Small intestine (tissue), 7 donors: ENCODE measurements at regions not wholly inside any gene's neighbourhood (a gene's known extent, or its start where the extent isn't known, plus 50 kb on each side); places are given as distances from the start of the nearest gene placed in this dataset.
A peak's percentile ranks its signal among the peaks of the same experiment; 100 is the strongest.

Experiments
- DNase-seq, 2 donors: peaks; one replicate each; pipeline versions ENCODE4 v3.0.0 to v3.0.0-alpha.2; 2013
- FAIRE-seq: peaks from 2 replicates; lab custom pipeline; 2012; peaks lifted over from hg19 to GRCh38; lab: Jason Lieb, UNC
- H3K27ac ChIP-seq, 3 donors: one replicate each; pipeline ENCODE4 v1.5.1; 2013; ENCODE audit warnings: low read length in 2 of 3, mild to moderate bottlenecking in 2 of 3, control low read depth in 1 of 3, inconsistent platforms in 1 of 3, low read depth in 1 of 3, moderate library complexity in 1 of 3
- H3K27me3 ChIP-seq, 3 donors: one replicate each; pipeline ENCODE4 v1.6.1; 2013; ENCODE audit warnings: low read length in 3 of 3, inconsistent platforms in 1 of 3; ENCODE audit not compliant: control insufficient read depth in 3 of 3, insufficient read depth in 3 of 3
- H3K36me3 ChIP-seq, 3 donors: one replicate each; pipeline ENCODE4 v1.6.1; 2013; ENCODE audit warnings: low read length in 3 of 3, inconsistent platforms in 1 of 3, low read depth in 1 of 3, mild to moderate bottlenecking in 1 of 3, moderate library complexity in 1 of 3; ENCODE audit not compliant: control insufficient read depth in 3 of 3, insufficient read depth in 2 of 3
- H3K4me1 ChIP-seq, 3 donors: one replicate each; pipeline ENCODE4 v1.6.1; 2013; ENCODE audit warnings: low read length in 2 of 3, inconsistent platforms in 1 of 3, low read depth in 1 of 3, mild to moderate bottlenecking in 1 of 3, moderate library complexity in 1 of 3; ENCODE audit not compliant: control insufficient read depth in 3 of 3, insufficient read depth in 2 of 3
- H3K4me3 ChIP-seq, 3 donors: one replicate each; pipeline ENCODE4 v1.5.1; 2013; ENCODE audit warnings: low read length in 3 of 3, control low read depth in 1 of 3, inconsistent platforms in 1 of 3, low read depth in 1 of 3, mild to moderate bottlenecking in 1 of 3, moderate library complexity in 1 of 3
- H3K9me3 ChIP-seq, 2 donors: one replicate each; pipeline ENCODE4 v1.6.1; 2013; ENCODE audit warnings: low read depth in 1 of 2, low read length in 1 of 2; ENCODE audit not compliant: control insufficient read depth in 2 of 2, insufficient read depth in 1 of 2
- WGBS, 3 donors: extraction: QIAGEN DNeasy Blood & Tissue Kit; methylation state at CpG; one replicate each; pipeline ENCODE4 v1.1.7; 2013; 5-methylcytosine and 5-hydroxymethylcytosine counted together
- donor health status: healthy with polysubstance abuse.
- donor health status: control.
- donor health status: control.
- donor health status: Bipolar disorder and iron deficiency.
- donor health status: healthy.

- Histone ChIP-seq H3K4me3 (no peak overlapping the region), H3K27me3 (no peaks in the 10 kb centered on the region), H3K36me3 (no peaks in the 10 kb centered on the region), H3K4me1 (no peaks in the 10 kb centered on the region), H3K27ac (no peak overlapping the region), H3K9me3 (peaks cover 0 to 15% of the 10 kb centered on the region in 2 donors)
- DNase-seq (no peak), FAIRE-seq (no peak)
- WGBS, 3 donors, result 88 to 93% (median 92%) methylated on average over 2 of the region's 2 CpGs
Observed at GRCh38 chr11:106271686-106272085, 194.2 kb downstream of the AASDHPPT start.

GRCh38 chr11:106275151-106275550, 197.7 kb downstream of the AASDHPPT start:
- Histone ChIP-seq H3K27me3 (no peaks in the 10 kb centered on the region), H3K4me1 (peaks cover 0 to 4% (median 0%) of the 10 kb centered on the region in 3 donors), H3K4me3 (no peak overlapping the region), H3K9me3 (no peaks in the 10 kb centered on the region), H3K36me3 (no peaks in the 10 kb centered on the region), H3K27ac (no peak overlapping the region)
- DNase-seq, result no peak
- FAIRE-seq, result no peak
- WGBS, 3 donors, result 85 to 88% (median 87%) methylated on average over 1 of the region's 1 CpG

GRCh38 chr11:106276126-106276525, 198.7 kb downstream of the AASDHPPT start:
- FAIRE-seq, result no peak
- H3K4me1 ChIP-seq, result peaks cover 0 to 4% (median 0%) of the 10 kb centered on the region in 3 donors
- no peak for DNase-seq

GRCh38 chr11:106276859-106277436, 199.5 kb downstream of the AASDHPPT start:
- Histone ChIP-seq H3K4me1 (peaks cover 0 to 4% (median 0%) of the 10 kb centered on the region in 3 donors), H3K27me3 (no peaks in the 10 kb centered on the region), H3K27ac (no peak overlapping the region), H3K36me3 (no peaks in the 10 kb centered on the region), H3K4me3 (no peak overlapping the region), H3K9me3 (no peaks in the 10 kb centered on the region)
- 31 to 39% (median 38%) methylated on average over 2 of the region's 2 CpGs for WGBS, 3 donors
- DNase-seq, result peak in 1 of 2 donors; percentile 20
- no peak for FAIRE-seq

More at GRCh38 chr11:106276126-106276525, 198.7 kb downstream of the AASDHPPT start:
- H3K27me3 ChIP-seq, result no peaks in the 10 kb centered on the region
- H3K9me3 ChIP-seq, result no peaks in the 10 kb centered on the region
- no peak overlapping the region for H3K27ac ChIP-seq
- H3K36me3 ChIP-seq, result no peaks in the 10 kb centered on the region
- H3K4me3 ChIP-seq, result no peak overlapping the region

- DNase-seq (no peak), FAIRE-seq (no peak)
- no peak overlapping the region for H3K27ac ChIP-seq
- H3K9me3 ChIP-seq, result no peaks in the 10 kb centered on the region
- H3K36me3 ChIP-seq, result no peaks in the 10 kb centered on the region
- H3K4me1 ChIP-seq, result peaks cover 0 to 4% (median 0%) of the 10 kb centered on the region in 3 donors
- no peaks in the 10 kb centered on the region for H3K27me3 ChIP-seq
- no peak overlapping the region for H3K4me3 ChIP-seq
Observed at GRCh38 chr11:106277484-106277883, 200.0 kb downstream of the AASDHPPT start.

GRCh38 chr11:106278391-106278790, 200.9 kb downstream of the AASDHPPT start:
- FAIRE-seq (no peak), DNase-seq (no peak)

GRCh38 chr11:106280036-106280435, 202.6 kb downstream of the AASDHPPT start:
- 46 to 69% (median 68%) methylated on average over 1 of the region's 1 CpG for WGBS, 3 donors
- no peak overlapping the region for H3K4me3 ChIP-seq
- no peak for FAIRE-seq

More at GRCh38 chr11:106278391-106278790, 200.9 kb downstream of the AASDHPPT start:
- Histone ChIP-seq H3K27me3 (no peaks in the 10 kb centered on the region), H3K27ac (no peak overlapping the region), H3K4me1 (peaks cover 0 to 4% (median 0%) of the 10 kb centered on the region in 3 donors), H3K36me3 (no peaks in the 10 kb centered on the region), H3K4me3 (no peak overlapping the region), H3K9me3 (no peaks in the 10 kb centered on the region)

GRCh38 chr11:106281455-106282173, 204.2 kb downstream of the AASDHPPT start:
- FAIRE-seq, result no peak
- no peak overlapping the region for H3K4me3 ChIP-seq
- no peaks in the 10 kb centered on the region for H3K9me3 ChIP-seq
- H3K4me1 ChIP-seq, result peaks cover 0 to 4% (median 0%) of the 10 kb centered on the region in 3 donors
- H3K27me3 ChIP-seq, result no peaks in the 10 kb centered on the region
- WGBS, 3 donors, result 92 to 95% (median 93%) methylated on average over 3 of the region's 3 CpGs
- DNase-seq, result no peak
- no peak overlapping the region for H3K27ac ChIP-seq
- H3K36me3 ChIP-seq, result no peaks in the 10 kb centered on the region

More at GRCh38 chr11:106280036-106280435, 202.6 kb downstream of the AASDHPPT start:
- Histone ChIP-seq H3K27me3 (no peaks in the 10 kb centered on the region), H3K36me3 (no peaks in the 10 kb centered on the region), H3K9me3 (no peaks in the 10 kb centered on the region), H3K4me1 (peaks cover 0 to 4% (median 0%) of the 10 kb centered on the region in 3 donors), H3K27ac (no peak overlapping the region)
- DNase-seq, result no peak
